HL-60 (cell line): ENCODE measurements at regions not wholly inside any gene's neighbourhood (a gene's known extent, or its start where the extent isn't known, plus 50 kb on each side); places are given as distances from the start of the nearest gene placed in this dataset.

ENCODE experiments used
- POLR2AphosphoS5 ChIP-seq: IDR thresholded peaks from 2 replicates; pipeline ENCODE4 v1.6.1; 2012; ENCODE audit warnings: low read depth
- TF ChIP-seq, protein P1 (sequence below): IDR thresholded peaks from one replicate; pipeline ENCODE4 v1.5.1; 2011; ENCODE audit warnings: low read length, control low read depth, inconsistent platforms; ENCODE audit not compliant: insufficient read depth

DNA sequence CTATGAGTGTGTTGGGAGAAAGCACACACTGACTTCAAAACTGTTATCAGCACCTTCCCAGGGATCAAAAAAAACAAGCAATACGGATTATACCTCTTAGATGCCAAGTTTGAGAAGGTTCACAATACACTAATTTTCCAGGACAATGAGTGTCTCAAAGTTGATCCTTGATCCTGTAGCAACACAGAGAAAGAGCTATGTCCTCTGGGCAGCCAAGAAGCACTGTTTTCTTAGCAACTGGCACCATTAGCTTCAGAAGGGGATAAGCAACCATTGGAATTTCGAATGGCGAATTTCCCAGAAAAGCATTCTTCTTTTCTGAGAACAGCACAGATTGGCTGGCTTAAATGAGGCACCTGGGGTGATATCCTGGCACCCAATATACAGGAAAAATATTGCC is 270.3 kb upstream of the RORA start:
- TF ChIP-seq, protein P1, sequence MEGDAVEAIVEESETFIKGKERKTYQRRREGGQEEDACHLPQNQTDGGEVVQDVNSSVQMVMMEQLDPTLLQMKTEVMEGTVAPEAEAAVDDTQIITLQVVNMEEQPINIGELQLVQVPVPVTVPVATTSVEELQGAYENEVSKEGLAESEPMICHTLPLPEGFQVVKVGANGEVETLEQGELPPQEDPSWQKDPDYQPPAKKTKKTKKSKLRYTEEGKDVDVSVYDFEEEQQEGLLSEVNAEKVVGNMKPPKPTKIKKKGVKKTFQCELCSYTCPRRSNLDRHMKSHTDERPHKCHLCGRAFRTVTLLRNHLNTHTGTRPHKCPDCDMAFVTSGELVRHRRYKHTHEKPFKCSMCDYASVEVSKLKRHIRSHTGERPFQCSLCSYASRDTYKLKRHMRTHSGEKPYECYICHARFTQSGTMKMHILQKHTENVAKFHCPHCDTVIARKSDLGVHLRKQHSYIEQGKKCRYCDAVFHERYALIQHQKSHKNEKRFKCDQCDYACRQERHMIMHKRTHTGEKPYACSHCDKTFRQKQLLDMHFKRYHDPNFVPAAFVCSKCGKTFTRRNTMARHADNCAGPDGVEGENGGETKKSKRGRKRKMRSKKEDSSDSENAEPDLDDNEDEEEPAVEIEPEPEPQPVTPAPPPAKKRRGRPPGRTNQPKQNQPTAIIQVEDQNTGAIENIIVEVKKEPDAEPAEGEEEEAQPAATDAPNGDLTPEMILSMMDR, result no peak
- TF ChIP-seq POLR2AphosphoS5, result no peak
